AG09309 (cell line): ENCODE measurements at regions not wholly inside any gene's neighbourhood (a gene's known extent, or its start where the extent isn't known, plus 50 kb on each side); places are given as distances from the start of the nearest gene placed in this dataset.

ENCODE experiments used
- DNase-seq: peaks from one replicate; pipeline ENCODE4 v3.0.0-alpha.2; 2010; ENCODE audit warnings: low read depth
- H3K4me3 ChIP-seq: 2 replicates; pipeline ENCODE4 v1.5.1; 2011; ENCODE audit warnings: mild to moderate bottlenecking, low read depth, low read length, moderate library complexity; ENCODE audit not compliant: control insufficient read depth
- CTCF ChIP-seq: IDR thresholded peaks from 2 replicates; pipeline ENCODE4 v1.5.1; 2011; ENCODE audit warnings: mild to moderate bottlenecking, low read depth, low read length, inconsistent platforms; ENCODE audit not compliant: insufficient read depth, control insufficient read depth; ENCODE audit errors: missing control alignments

GRCh38 chr12:124454352-124454725, 113.1 kb downstream of the NCOR2 start:
- H3K4me3 ChIP-seq = no peak overlapping the region
- TF ChIP-seq CTCF = no peak
- DNase-seq = no peak

DNA sequence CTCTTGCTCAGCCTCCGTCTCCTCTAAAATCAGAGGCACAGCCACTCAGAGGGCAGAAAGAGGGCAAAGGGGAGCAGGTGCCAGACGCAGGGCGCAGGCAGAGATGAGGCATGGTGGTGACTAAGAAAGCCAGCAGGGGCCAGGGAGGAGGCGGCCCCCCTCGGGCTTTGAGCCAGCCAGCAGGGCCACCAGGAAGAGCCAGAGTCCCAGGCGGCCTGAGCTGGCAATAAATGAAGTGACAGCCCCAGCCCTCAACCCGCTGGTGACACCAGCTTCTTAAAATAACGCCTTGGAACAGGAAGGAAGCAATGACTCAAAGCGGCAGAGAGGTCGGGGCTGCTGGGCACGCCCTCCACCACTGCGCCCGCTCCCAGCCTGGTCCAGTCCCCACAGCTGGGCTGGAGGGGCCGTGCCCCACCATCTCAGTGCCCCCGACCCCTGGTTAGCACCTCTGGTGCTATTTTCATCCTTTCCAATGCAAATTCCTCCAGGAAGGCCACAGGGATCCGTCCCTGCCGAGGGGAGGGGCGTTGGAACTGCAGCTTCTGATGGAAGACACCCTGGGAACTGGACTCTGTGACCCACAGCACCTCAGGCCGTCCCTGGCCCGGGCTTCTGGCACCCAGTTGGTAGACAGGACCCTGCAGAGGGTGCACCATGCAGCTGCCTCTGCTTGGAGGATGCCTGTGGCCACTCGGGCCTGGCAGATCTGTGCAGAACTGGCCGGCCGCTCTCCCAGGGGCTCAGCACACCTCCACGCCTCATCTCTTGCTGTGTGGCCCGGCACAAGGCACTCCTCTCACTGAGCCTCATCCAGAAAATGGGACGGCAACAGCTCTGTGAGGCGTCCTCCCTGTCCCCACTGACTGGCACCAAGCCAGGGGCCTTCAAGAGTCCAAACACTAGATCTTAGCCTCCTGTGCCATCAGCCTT, 113.7 kb downstream of the NCOR2 start:
- TF ChIP-seq CTCF = no peak
- no peak for DNase-seq

DNA sequence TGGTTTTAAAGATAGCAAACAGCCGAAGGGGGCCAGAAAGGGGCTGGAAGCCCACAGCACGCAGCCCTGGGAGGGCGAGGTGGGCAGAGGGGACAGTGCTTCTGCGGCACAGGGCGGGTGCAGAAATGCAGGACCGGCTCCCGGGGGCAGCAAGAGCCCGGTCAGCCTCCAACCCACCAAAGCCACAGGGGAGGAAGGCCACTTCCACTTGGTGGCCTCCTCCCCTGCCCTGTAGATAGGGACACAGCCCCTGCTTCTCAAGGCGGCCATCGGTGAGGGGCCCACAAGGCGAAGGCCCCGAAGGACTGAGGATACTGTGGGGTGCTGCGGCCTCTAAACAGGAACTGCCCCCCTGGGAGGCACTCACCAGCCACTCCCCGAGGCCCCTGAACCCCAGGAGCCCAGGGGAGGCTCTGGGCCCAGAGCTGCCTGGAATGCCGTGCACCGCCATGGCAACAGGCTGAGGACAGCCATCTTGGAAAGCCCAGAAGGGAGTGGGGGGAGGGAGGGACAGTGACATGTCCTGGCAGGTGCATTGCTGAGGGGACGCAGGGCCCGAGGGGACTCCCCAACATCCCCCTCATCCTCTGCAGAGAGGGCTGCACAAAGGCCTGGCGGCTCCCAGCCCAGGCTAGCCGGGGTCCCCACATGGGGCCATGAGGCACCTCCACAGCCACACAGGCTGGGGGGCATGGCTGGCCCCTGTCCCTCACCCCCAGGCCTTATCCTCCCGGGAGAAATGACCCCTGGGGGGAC, 114.7 kb downstream of the NCOR2 start:
- TF ChIP-seq CTCF = no peak
- no peak for DNase-seq
- H3K4me3 ChIP-seq = no peak overlapping the region

More for the DNA sequence above, 113.7 kb downstream of the NCOR2 start:
- H3K4me3 ChIP-seq = no peak overlapping the region

DNA sequence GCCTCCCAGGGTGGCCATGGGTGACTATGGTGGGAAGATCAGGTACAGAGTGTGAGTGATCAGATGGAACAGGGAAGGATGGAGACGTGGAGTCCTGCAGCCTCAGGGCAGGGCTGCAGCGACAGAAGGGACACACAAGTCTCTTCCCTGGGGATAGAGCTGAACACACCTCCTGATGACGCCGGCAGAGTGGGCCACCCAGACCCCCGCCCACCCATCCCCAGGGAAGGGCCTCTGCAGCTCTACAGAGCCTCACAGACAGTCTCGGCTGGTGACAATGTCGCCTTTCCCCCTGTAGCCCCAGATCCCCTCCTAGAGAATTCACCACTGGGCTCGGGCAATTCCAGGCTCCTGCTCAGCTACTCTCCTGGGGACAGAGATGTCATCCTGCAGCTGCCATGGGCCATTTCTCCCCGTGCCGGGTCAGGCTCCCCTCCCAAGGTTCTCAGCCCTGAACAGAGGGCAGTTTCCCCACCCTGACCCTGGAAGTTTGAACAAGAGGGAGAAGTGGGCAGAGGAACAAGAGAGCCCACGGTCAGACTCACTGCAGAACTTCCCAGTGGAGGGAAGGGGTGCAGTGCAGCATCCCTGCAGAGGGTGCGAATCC, 115.7 kb downstream of the NCOR2 start:
- TF ChIP-seq CTCF = no peak
- DNase-seq = no peak
- no peak overlapping the region for H3K4me3 ChIP-seq

GRCh38 chr12:124451016-124451415, 116.4 kb downstream of the NCOR2 start:
- no peak overlapping the region for H3K4me3 ChIP-seq
- no peak for TF ChIP-seq CTCF
- no peak for DNase-seq

- DNase-seq = no peak
- H3K4me3 ChIP-seq = no peak overlapping the region
- no peak for TF ChIP-seq CTCF
These were observed 117.0 kb downstream of the NCOR2 start for GRCh38 chr12:124450376-124450750.
